ENCODE measurements at regions not wholly inside any gene's neighbourhood (a gene's known extent, or its start where the extent isn't known, plus 50 kb on each side); places are given as distances from the start of the nearest gene placed in this dataset.
"Not testable (repeated sequence)": the region's sequence is repeated elsewhere in the genome, so short reads cannot be mapped to it uniquely, and the experiment has no call there.

DNA sequence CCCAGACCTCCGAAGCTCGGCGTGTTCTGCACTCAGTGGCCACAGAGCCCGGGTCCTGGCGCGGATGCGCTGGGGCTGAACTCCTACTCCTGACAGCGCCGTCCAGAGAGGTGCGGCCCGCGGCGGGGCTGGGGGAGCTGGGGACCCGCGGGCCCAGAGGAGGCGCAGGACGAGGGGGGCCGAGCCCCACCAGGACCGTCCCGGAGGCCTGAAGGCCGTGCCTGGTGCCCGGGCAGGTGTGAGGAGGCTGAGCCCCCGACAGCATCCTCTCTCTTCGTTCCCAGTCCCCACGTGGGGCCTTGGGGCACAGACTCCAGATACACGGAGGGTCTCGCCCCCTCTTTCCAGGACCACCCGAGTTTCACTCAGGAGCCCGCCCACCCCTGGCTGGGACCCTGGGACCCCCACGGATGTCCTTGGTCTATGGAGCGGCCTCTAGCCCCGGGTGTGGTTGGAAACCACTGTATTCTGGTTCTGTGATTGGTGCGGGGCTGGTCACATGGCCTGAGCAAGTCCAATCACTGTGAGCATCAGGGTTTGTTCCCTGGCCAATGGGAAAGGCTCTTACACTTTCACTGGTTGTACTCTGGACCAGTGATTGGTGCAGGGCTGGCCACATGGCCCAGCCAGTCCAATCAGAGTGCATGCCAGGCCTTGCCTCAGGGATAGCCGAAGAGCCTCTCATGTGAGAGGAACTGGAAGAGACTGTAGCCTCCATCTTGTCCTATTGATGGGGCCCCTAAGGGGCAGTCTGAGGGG is 217.6 kb upstream of the SFSWAP start:
- DNase-seq (ENCODE audit: low read depth in 4 of 4, low spot score in 2 of 4): no peak

DNA sequence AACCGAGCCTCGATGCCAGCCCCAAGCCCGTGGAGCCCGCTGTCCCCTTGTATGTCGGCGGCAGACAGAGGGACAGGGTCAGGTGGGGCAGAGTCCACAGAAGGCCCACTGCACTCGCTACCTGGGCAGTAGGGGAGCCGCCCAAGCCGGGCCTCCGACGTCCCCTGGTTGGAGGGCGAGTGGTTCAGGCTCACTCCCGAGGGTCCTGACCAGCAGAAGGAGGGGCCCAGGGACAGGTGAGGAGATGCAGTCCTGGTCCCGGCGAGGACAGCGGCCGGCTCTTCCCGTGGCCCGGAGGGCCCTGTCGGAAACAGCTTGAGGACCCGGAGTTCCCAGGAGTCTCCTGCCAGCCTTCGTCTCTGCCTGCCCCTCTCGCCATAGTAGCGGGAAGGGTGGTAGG is 216.7 kb upstream of the SFSWAP start:
- no peak for DNase-seq (ENCODE audit: low read depth in 4 of 4, low spot score in 2 of 4)

DNA sequence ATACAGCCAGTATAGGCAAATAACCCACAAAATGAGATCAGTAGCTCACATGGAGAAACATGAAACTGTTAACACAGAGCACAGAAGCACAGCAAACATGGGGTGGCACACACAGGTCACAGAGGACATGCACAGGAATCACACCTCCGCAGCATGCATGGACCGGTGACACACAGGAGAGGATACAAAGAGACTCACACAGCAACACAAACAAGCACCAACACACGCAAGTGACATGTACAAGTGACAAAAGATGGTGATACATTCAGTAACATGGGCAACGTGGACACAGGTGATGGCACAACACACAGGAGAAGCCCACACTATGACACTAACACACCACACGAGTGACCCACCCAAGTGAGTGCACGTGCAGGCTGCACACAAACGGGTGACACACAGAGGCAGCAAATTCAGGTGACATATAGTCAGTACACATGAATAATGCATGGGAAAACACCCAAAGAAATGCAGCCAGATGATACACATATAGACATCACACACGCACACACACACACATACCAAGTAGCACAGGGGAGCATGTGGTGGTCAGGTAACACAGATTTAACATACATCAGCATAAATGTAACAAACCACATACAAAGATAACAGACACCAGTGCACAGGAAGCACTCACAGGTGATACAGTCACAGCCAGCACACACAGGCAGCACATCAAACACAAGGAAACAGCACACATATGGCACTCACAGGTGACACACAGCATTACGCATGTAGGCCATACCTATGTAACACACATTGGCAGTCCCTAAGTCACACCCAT is 216.0 kb upstream of the SFSWAP start:
- DNase-seq (ENCODE audit: low read depth in 4 of 4, low spot score in 2 of 4): no peak

DNA sequence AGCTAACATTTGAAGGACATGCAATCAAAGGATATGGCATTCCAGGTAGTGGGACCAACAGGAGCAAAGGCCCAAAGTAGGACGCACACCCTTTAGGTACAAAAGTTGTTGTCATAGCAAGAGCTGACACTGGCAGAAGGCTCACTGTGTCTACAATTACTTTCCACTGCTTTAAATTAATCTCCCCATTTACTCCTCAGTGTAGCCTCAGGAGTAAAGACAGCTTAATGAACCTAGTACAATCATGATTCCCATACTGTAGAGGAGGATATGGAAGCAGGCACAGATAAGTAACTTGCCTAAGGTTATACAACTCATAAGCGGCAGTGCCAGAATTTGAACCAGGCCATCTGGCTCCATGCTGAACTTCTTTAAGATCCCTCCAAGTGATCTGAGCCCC is 212.9 kb upstream of the SFSWAP start:
- DNase-seq (ENCODE audit: low read depth in 4 of 4, low spot score in 2 of 4): no peak

DNA sequence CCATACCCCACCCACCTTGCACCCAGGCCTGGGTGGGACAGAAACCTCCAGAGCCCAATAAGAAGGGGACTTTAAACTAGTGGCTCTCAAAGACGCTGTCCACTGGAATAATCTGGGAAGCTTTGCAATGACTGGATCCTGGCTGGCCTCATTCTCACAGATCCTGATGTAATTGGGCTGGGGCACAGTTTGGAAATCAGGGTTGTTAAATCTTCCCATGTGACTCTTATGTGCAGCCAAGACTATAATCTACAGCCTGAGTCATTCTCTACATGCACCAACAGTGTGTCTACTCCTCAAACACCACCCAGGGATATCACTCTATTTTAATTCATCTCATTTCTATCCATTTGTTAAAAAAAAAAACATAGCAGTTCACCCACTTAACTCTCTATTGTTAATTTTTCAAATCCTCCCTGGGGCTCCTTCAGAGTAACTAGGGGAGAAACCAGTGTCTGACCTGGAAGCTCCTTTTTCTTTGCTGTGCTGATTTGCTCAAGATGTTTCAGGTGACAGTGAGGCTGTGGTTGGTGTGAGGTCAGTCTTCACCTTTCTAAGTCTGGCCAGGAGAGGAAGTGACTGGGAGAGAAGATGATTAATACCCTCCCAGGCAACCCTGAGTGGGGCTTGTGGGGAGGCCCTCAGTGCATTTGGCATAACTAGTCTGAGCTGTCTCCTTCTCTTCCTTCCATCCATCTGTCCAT is 211.6 kb upstream of the SFSWAP start:
- no peak for DNase-seq (ENCODE audit: low read depth in 4 of 4, low spot score in 2 of 4)

DNA sequence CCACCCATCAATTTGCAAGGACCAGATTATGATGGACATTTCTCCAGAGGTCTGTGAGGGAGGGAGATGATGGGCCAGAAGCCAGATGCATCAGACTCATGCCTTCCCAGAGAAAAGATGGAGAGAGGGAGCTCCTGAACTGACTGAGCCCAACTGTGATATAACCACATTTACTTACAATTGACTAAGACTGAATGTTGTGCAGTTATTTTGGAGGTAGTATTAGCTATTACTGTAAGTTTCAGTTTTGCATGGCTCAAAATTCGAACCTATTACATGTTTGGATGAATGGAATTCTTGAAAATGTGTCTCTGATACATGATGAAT is 211.1 kb upstream of the SFSWAP start:
- no peak for DNase-seq (ENCODE audit: low read depth in 4 of 4, low spot score in 2 of 4)

DNA sequence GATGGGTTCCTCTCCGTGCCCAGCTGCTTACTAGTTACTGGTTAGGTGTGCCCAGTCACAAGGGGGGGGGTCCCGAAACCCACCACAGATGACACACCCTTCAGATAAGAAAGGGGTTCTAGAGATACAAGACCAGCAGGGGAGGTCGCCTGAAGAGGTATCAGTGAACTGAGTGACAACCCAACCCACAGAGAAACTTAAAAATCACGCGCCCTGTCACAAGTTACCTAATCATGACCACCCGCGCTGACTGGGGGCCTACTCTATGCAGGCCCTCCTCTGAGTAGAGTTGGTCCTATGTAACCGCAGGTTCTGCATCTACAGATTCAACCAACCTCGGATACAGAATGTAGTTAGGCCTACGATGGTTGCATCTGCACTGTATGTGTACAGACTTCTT is 210.3 kb upstream of the SFSWAP start:
- no peak for DNase-seq (ENCODE audit: low read depth in 4 of 4, low spot score in 2 of 4)

DNA sequence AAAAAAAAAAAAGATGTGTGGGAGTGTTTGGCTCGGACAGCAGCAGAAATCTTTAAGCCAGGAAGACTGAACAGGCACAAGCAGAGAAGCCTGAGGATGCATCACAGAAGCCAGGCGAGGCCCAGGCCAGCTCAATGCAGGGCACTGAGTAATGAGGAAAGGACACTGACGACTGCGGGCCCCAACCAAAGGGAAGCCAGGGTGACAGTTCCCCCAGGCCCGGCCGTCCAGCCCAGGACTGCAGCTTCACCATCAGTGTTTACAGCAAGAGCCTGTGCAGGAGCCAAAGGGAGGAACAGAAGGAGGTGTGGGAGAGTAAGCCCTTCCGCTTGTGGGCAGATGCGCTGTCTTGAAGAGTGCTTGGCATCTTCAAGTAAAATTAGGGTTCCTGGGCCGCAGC is 205.3 kb upstream of the SFSWAP start:
- DNase-seq (ENCODE audit: low read depth in 4 of 4, low spot score in 2 of 4): no peak

DNA sequence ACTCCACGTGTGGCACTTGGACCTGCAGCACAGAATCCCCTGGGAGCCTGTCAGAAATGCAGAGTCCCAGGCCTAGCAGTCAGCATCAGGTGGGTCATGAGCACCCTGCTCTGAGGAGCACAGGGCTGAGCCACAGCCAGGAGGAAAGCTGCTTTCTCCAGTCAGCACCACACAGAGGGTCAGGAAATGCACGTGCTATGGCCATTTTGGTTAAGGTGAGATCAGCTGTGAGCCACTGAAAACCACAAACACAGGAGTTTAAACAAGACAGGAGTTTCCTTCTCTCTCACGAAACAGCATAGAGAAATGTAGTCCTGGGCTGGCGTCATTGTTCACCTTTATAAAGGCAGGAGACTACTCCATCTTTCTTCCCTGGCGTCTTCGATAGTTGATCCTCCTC is 204.5 kb upstream of the SFSWAP start:
- DNase-seq (ENCODE audit: low read depth in 4 of 4, low spot score in 2 of 4): no peak

DNA sequence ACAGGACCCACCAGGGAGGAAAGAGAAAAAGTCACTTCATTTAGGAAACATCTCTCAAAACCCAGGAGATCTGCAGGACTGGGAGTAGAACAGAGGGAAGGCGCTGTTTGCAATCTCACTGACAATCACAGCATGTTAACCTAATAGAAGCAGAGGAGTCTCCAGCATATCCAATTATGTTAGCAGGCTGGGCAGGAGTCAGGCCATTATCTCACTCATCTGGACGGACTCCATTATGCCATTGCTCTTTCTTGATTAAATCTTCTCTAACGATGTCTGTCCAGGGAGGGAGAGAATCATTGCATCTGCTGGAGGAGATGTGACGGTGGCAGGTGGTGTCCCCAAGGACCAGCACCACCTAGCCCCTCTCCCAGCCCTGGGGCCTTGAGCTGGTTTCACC is 203.8 kb upstream of the SFSWAP start:
- DNase-seq (ENCODE audit: low read depth in 4 of 4, low spot score in 2 of 4): no peak

DNA sequence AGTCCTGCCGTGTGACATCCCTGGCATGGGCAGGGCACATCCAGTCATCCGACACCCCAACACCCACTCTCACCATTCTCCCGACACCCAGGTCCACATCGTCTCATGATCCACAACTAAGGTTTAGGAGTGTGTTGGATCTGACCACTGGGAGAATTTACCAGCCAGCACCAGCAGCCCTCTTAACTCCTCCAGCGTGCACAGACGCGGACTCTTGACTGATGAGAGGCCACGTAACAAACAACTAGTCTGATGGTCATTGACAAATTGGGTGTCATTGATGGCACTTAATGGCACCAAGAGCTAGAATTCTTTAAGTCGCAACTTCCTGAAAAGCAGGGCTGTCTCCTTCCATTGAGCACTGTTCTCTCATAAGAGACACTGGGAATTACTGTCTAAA is 203.0 kb upstream of the SFSWAP start:
- DNase-seq (ENCODE audit: low read depth in 4 of 4, low spot score in 2 of 4): no peak

DNA sequence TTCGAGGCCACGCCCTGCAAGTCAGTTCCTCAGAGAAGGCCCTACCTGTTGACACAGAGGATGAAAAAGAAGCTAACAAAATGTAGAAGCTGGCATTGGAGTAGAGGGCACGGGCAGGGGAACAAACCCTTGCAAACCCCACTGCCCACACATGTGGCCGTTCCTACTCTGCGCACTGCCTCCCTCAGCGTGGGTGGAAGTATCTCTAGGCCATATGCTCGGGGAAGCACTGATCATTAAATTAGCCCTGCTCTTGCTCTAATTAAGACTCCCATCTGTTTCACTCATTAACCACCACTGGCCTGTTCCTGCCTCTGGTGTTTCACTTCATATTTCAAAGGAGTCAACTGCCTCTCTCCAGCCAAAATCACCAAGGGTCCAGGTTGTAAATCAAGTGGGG is 201.2 kb upstream of the SFSWAP start:
- no peak for DNase-seq (ENCODE audit: low read depth in 4 of 4, low spot score in 2 of 4)

DNA sequence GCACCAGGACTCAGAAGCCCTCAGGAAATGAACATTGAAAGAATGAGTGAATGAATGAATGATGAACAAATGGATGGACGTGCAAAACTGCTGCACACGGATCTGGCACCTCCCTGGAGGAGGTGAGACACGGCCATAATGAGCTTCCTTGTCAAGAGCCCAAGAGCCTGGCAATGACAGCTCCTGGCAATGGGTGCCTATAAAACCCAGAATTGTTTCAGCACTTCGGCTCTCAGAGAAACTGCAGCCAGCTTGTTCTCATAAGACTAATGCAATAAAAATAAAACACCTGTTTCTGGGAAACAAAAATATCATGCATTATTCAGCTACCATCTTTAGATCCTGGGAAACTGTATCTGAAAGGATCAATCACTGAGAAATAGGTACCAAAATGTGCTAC is 200.5 kb upstream of the SFSWAP start:
- DNase-seq (ENCODE audit: low read depth in 4 of 4, low spot score in 2 of 4): no peak

DNA sequence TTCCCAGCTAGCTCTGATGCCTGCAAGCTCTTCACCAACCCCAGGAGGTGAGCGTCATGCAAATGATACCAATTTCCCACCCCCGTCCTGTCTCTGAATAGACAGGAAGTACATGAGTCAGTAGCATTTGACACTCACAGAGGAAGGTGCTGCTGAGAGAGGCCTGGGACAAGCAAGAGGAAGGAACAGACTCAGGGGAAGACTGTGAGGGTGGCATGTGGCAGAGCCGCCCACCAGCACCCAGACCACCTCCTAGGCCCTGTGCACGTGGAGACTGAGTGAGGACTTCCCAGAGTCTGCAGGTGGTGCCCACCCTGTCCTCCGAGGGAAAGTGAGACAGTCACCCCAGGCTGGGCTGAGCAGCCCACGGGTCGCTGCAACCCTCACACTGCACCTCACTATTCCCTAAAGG is 199.5 kb upstream of the SFSWAP start:
- DNase-seq (ENCODE audit: low read depth in 4 of 4, low spot score in 2 of 4): no peak

DNA sequence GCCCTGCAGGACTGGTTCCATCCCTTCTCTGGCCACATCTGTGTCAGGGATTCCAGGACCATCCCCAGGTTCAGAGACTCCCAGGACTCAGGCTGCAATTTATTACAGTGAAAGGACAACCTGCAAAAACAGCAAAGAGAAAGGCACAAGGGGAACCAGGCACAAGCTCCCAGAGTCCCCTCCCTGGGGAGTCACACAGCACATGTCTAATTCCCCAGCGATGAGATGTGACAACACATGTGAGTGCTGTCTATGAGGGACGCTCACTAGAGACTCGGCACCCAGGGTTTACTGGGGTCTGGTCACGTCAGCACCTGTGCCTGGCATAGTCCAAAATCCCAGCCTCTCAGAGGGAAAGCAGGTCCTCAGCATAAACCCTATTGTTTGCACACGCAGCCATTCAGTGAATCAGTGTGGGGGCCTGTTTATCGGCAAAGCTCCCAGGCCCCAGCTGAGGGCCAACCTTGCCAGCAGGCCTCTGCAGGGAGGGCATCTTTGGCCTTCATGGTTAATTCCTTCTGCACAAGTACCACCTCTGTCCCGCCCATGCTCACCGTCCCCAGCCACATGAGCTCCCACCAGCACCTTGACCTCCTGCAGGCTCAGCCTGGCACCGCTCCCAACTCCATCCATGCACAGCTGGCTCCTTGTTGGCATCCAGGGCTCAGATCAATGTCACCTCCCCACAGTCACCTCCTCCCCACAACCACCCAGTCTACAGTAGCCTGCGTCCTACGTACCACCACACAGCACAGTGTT is 198.9 kb upstream of the SFSWAP start:
- DNase-seq (ENCODE audit: low read depth in 4 of 4, low spot score in 2 of 4): no peak

DNA sequence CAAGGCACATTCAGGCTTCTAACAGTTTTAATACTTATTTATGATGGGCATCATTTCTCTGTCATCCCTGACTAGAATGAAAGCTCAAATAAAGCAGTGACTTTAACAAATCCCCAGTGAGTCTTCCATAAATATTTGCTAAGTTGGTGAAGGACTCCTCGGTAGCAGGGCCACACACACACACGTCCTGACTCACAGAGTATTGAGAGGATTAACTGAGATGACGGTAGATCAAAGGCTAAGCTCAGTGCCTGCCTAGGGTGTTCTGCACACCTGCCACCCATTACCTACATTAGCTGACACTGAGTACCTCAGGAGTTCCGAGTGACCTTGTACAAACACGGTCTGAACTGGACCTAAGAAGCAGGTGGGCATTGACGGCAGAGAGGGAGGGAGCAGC is 197.3 kb upstream of the SFSWAP start:
- DNase-seq (ENCODE audit: low read depth in 4 of 4, low spot score in 2 of 4): no peak

DNA sequence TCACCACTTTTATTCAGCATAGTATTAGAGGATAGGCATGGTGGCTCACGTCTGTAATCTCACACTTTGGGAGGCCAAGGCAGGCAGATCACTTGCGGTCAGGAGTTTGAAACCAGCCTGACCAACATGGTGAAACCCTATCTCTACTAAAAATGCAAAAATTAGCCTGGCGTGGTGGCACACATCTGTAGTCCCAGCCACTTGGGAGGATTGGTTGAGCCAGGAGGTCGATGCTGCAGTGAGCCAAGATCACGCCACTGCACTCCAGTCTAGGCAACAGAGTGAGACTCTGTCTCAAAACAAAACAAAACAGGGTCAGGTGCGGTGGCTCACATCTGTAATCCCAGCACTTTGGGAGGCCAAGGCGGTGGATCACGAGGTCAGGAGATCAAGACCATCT is 190.3 kb upstream of the SFSWAP start:
- DNase-seq (ENCODE audit: low read depth in 4 of 4, low spot score in 2 of 4): not testable (repeated sequence)

DNA sequence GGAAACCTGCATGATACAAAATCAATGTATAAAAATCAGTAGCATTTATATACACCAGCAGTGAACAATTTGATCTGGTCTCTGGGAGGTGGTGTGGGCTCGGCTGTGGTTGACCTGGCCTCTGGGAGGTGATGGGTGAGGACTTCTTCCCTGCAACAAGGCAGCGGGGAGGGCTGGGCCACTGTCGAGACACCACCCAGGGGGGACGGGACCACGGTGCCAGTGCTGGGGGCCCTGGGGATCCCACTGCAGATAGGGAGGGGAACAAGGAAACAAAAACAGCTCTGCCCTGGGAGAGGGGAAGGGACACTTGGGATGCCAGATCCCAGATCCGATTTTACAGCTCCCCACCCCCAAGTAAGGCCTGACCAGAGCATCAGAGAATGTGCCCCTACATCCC is 189.6 kb upstream of the SFSWAP start:
- no peak for DNase-seq (ENCODE audit: low read depth in 4 of 4, low spot score in 2 of 4)

DNA sequence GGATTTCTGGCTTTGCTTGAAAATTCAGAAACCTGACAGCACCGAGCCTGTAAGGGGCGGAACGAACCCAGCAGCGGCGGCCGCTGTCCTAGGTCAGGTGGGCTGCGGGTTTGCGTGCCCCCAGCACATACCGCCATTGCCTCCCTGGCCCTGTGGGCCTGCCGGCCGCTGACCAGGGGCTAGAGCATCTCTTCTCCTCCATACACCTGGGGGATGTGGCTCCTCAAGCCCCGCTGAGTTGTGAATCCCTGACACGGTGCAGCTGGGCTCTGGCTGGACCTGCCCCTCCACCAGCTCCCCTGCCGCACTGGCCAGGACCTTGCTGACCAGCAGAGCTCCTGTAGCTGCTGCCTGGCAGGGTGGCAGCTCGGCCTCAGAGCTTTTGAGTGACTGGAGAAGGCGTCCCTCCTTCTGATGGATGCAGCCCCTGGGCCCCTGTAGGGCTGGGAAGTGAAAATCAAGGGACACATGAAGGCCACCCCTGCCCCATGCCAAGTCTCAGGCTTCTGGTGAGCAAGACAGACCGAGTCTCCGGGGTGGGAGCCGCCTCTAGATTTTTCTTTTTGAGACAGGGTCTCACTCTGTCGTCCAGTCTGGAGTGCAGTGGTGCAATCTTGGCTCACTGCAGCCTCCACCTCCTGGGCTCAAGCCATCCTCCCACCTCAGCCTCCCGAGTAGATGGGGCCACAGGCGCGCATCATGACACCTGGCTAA is 184.9 kb upstream of the SFSWAP start:
- DNase-seq (ENCODE audit: low read depth in 4 of 4, low spot score in 2 of 4): no peak

DNA sequence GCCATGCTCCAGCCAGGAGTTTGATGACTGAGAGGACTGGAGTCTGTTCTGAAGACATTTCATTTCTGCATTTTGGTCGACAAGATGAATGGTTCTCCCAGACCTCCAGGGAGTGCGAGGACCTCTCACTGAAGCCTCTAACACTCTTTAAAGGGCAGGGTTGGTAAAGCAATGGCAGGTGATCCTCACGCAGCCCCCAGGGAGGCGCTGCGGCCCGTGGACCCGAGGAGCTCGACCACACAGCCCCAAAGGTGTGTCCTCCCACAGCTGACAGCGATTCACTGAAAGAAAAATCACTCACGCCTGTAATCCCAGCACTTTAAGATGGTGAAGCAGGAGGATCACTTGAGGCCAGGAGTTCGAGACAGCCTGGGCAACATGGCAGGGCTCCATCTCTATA is 183.8 kb upstream of the SFSWAP start:
- DNase-seq (ENCODE audit: low read depth in 4 of 4, low spot score in 2 of 4): no peak

DNA sequence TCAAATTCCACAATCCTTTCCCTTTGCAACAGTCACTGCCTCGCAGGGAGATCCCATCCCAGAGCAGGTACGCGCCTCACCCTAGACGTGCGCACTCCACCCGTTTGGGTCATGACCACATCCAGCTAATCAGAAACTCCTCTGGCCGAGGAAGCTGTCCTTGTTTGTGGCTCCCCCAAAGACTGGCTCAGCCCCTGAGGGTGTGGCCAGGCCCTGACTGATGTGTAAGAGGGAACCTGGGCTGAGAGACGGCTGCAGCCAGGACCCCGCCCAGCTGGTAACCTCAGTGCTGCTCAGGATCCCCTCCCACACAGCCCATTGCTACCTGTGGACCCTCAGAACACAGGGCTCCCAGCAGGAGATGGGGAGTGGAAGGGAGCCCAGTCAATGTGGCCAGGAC is 183.2 kb upstream of the SFSWAP start:
- no peak for DNase-seq (ENCODE audit: low read depth in 4 of 4, low spot score in 2 of 4)
